Body of pancreas (tissue), 4 donors: ENCODE measurements at regions not wholly inside any gene's neighbourhood (a gene's known extent, or its start where the extent isn't known, plus 50 kb on each side); places are given as distances from the start of the nearest gene placed in this dataset.

Experiments used
- CTCF ChIP-seq, 7 experiments: fragments of 450-650 bp in 4 of 7; fragments of 200-600 bp in 3 of 7; sonication (generic) in 3 of 7; IDR thresholded peaks; one replicate each; pipeline ENCODE4 v1.5.1; 2016 to 2019; ENCODE audit warnings: antibody characterized with exemption in 7 of 7
- POLR2A ChIP-seq, 3 donors: fragments of 450-650 bp; IDR thresholded peaks; one replicate each; pipeline ENCODE4 v1.6.1; 2016; ENCODE audit warnings: antibody characterized with exemption in 3 of 3, mild to moderate bottlenecking in 2 of 3

DNA sequence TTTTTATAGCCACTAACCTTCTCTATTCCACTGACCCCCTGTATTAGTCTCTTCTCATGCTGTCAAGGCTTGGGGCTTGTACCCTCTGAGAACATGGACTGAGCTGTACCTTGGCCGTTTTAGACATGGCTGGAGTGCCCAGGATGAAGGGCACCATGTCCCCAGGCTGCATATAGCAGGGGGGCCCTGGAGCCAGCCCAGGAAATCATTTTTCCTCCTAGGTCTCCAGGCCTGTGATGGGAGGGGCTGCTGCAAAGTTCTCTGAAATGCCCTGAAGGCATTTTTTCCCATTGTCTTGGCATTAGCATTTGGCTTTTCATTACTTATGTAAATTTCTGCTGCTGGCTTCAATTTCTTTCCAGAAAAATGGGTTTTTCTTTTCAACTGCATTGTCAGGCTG lies 119.5 kb downstream of the NTMT2 start:
- no peak for TF ChIP-seq POLR2A (IDR thresholded peaks at IDR 0.05)
- no peak for TF ChIP-seq CTCF (IDR thresholded peaks at IDR 0.05)
